ENCODE measurements at regions not wholly inside any gene's neighbourhood (a gene's known extent, or its start where the extent isn't known, plus 50 kb on each side); places are given as distances from the start of the nearest gene placed in this dataset.
A peak's percentile ranks its signal among the peaks of the same experiment; 100 is the strongest.

GRCh38 chr13:91046715-91047327 is 300.7 kb upstream of the MIR17HG start:
- no peak overlapping the region for H3K4me3 ChIP-seq
- no TSS peak for BruUV-seq (replicated peaks)
- H4K20me1 ChIP-seq (replicated peaks; ENCODE audit: control insufficient read depth, insufficient read depth, low read length), result no peaks in the 10 kb centered on the region
- H3K9me1 ChIP-seq (ENCODE audit: control insufficient read depth, insufficient read depth, low read length), result no peaks in the 10 kb centered on the region
- no peak overlapping the region for H3K4me2 ChIP-seq (ENCODE audit: insufficient read depth, low read length)
- ATAC-seq (no peak), DNase-seq (ENCODE audit: extremely low read depth in 1 of 4, low spot score in 3 of 4) (no peak), FAIRE-seq (no peak)
- H3K79me2 ChIP-seq (ENCODE audit: control insufficient read depth, insufficient read depth, low read length), result no peaks in the 10 kb centered on the region
- no peaks in the 10 kb centered on the region; the same call in 1 of the 2 replicates for H3K9me3 ChIP-seq (replicated peaks; ENCODE audit: control insufficient read depth, insufficient read depth, low read depth, low read length)
- no peak overlapping the region for H3K9ac ChIP-seq (ENCODE audit: insufficient read depth in 1 of 2, low read depth in 2 of 2, low read length in 2 of 2)
- H3K4me1 ChIP-seq (replicated peaks in 1 of 2; ENCODE audit: control insufficient read depth in 2 of 2, insufficient read depth in 2 of 2, low read length in 2 of 2), result no peaks in the 10 kb centered on the region
- no peak overlapping the region for H3K27ac ChIP-seq (ENCODE audit: extremely low read depth, low read depth, low read length)
- in situ Hi-C loops (cut with MboI) (no loop called here), intact Hi-C loops (cut with micrococcal nuclease) (no loop called here)
- H3K36me3 ChIP-seq (ENCODE audit: control insufficient read depth, insufficient read depth, low read length), result no peaks in the 10 kb centered on the region
- CTCF ChIA-PET (ENCODE audit: low intra/inter-chr PET ratio), result interaction anchor here (0.5 to 0.6 kb wide), 2 partner anchors 338 to 365 kb away, joined by 3 read pairs; no protein-coding TSS in a partner anchor
- POLR2A ChIA-PET, result no interaction called here
- no peak overlapping the region for H2AFZ ChIP-seq (ENCODE audit: low read depth, low read length)
- WGBS (ENCODE audit: insufficient coverage, low coverage, missing lambda C conversion rate), result 0% methylated on average over 4 of the region's 4 CpGs
- H3K27me3 ChIP-seq (ENCODE audit: control insufficient read depth in 2 of 2, insufficient read depth in 2 of 2, low read length in 2 of 2), result no peaks in the 10 kb centered on the region
- no peak for TF ChIP-seq MAZ (CRISPR knock-in tag; conservative IDR thresholded peaks at IDR 0.05 in 1 of 2, IDR thresholded peaks at IDR 0.05 in 1 of 2)
- no peak for TF ChIP-seq LEF1 (IDR thresholded peaks at IDR 0.05)
- TF ChIP-seq ERF (CRISPR knock-in tag; IDR thresholded peaks at IDR 0.05), result no peak
- TF ChIP-seq, protein P1, sequence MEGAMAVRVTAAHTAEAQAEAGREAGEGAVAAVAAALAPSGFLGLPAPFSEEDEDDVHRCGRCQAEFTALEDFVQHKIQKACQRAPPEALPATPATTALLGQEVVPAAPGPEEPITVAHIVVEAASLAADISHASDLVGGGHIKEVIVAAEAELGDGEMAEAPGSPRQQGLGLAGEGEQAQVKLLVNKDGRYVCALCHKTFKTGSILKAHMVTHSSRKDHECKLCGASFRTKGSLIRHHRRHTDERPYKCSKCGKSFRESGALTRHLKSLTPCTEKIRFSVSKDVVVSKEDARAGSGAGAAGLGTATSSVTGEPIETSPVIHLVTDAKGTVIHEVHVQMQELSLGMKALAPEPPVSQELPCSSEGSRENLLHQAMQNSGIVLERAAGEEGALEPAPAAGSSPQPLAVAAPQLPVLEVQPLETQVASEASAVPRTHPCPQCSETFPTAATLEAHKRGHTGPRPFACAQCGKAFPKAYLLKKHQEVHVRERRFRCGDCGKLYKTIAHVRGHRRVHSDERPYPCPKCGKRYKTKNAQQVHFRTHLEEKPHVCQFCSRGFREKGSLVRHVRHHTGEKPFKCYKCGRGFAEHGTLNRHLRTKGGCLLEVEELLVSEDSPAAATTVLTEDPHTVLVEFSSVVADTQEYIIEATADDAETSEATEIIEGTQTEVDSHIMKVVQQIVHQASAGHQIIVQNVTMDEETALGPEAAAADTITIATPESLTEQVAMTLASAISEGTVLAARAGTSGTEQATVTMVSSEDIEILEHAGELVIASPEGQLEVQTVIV (CRISPR knock-in tag; IDR thresholded peaks at IDR 0.05; ENCODE audit: borderline replicate concordance), result no peak
- TF ChIP-seq YBX1 (IDR thresholded peaks at IDR 0.05), result no peak
- no peak for TF ChIP-seq ZBED1 (IDR thresholded peaks at IDR 0.05)
- no peak for TF ChIP-seq NCOA1 (IDR thresholded peaks at IDR 0.05; ENCODE audit: low read depth)
- TF ChIP-seq, protein P2, sequence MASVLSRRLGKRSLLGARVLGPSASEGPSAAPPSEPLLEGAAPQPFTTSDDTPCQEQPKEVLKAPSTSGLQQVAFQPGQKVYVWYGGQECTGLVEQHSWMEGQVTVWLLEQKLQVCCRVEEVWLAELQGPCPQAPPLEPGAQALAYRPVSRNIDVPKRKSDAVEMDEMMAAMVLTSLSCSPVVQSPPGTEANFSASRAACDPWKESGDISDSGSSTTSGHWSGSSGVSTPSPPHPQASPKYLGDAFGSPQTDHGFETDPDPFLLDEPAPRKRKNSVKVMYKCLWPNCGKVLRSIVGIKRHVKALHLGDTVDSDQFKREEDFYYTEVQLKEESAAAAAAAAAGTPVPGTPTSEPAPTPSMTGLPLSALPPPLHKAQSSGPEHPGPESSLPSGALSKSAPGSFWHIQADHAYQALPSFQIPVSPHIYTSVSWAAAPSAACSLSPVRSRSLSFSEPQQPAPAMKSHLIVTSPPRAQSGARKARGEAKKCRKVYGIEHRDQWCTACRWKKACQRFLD (CRISPR knock-in tag; IDR thresholded peaks at IDR 0.05), result no peak
- TF ChIP-seq, protein P3, sequence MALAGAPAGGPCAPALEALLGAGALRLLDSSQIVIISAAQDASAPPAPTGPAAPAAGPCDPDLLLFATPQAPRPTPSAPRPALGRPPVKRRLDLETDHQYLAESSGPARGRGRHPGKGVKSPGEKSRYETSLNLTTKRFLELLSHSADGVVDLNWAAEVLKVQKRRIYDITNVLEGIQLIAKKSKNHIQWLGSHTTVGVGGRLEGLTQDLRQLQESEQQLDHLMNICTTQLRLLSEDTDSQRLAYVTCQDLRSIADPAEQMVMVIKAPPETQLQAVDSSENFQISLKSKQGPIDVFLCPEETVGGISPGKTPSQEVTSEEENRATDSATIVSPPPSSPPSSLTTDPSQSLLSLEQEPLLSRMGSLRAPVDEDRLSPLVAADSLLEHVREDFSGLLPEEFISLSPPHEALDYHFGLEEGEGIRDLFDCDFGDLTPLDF (CRISPR knock-in tag; IDR thresholded peaks at IDR 0.05), result no peak
- no peak for TF ChIP-seq FOXO4 (CRISPR knock-in tag; IDR thresholded peaks at IDR 0.05)
- no peak for TF ChIP-seq TSC22D4 (tag; IDR thresholded peaks at IDR 0.05)
- TF ChIP-seq FOXJ3 (CRISPR knock-in tag; IDR thresholded peaks at IDR 0.05), result peak; percentile 45; the same call in 1 of the 2 replicates
- no peak for TF ChIP-seq ZNF507 (tag; conservative IDR thresholded peaks at IDR 0.05)
- 0 out of 4 replicates have a peak, but pooled peaks of 1 of the 2 experiments have one; percentile 51 for TF ChIP-seq ZNF639 (CRISPR knock-in tag; conservative IDR thresholded peaks at IDR 0.05 in 1 of 2, IDR thresholded peaks at IDR 0.05 in 1 of 2)
- TF ChIP-seq ETV5 (CRISPR knock-in tag; IDR thresholded peaks at IDR 0.05; ENCODE audit: low read depth), result no peak

Measured in K562 (cell line).